Keratinocyte (primary cell): ENCODE measurements at regions not wholly inside any gene's neighbourhood (a gene's known extent, or its start where the extent isn't known, plus 50 kb on each side); places are given as distances from the start of the nearest gene placed in this dataset.

Source experiments
- DNase-seq: peaks from one replicate; pipeline ENCODE4 v3.0.0-alpha.2; 2011; ENCODE audit warnings: low read depth, missing footprints, low spot score
- FAIRE-seq: peaks from 2 replicates; lab custom pipeline; 2011; peaks lifted over from hg19 to GRCh38; lab: Jason Lieb, UNC
- H2AFZ ChIP-seq: 2 replicates; pipeline ENCODE4 v1.6.0; 2012; ENCODE audit warnings: low read length, control low read depth, inconsistent platforms; ENCODE audit not compliant: control insufficient read depth
- H3K27ac ChIP-seq: 2 replicates; pipeline ENCODE4 v1.5.1; 2011; ENCODE audit warnings: low read length; ENCODE audit not compliant: control insufficient read depth, insufficient read depth
- H3K27me3 ChIP-seq: 3 replicates; pipeline ENCODE4 v1.6.0; 2011; ENCODE audit warnings: low read length; ENCODE audit not compliant: control insufficient read depth, insufficient read depth; ENCODE audit errors: extremely low read depth
- H3K36me3 ChIP-seq, 2 experiments: 2 replicates in 1 of 2; 3 replicates in 1 of 2; pipeline ENCODE4 v1.5.1; 2011; ENCODE audit warnings: low read length in 2 of 2, mild to moderate bottlenecking in 1 of 2; ENCODE audit not compliant: control insufficient read depth in 2 of 2, insufficient read depth in 2 of 2; ENCODE audit errors: extremely low read depth in 1 of 2
- H3K4me1 ChIP-seq: 3 replicates; pipeline ENCODE4 v1.5.1; 2011; ENCODE audit warnings: low read length; ENCODE audit not compliant: control insufficient read depth, insufficient read depth; ENCODE audit errors: extremely low read depth
- H3K4me2 ChIP-seq: 3 replicates; pipeline ENCODE4 v1.6.0; 2011; ENCODE audit warnings: low read depth, low read length; ENCODE audit not compliant: control insufficient read depth, insufficient read depth; ENCODE audit errors: extremely low read depth
- H3K4me3 ChIP-seq, 3 experiments: fragments of 200-600 bp in 1 of 3; sonication (generic) in 1 of 3; 2 replicates in 2 of 3; 3 replicates in 1 of 3; pipeline ENCODE4 v1.5.1; 2011 to 2016; ENCODE audit warnings: low read length in 3 of 3, mild to moderate bottlenecking in 3 of 3, control low read depth in 2 of 3, inconsistent platforms in 1 of 3, low read depth in 1 of 3, mixed read lengths in 1 of 3, mixed run types in 1 of 3, moderate library complexity in 1 of 3; ENCODE audit not compliant: control insufficient read depth in 2 of 3, insufficient read depth in 2 of 3; ENCODE audit errors: extremely low read depth in 1 of 3
- H3K79me2 ChIP-seq: 2 replicates; pipeline ENCODE4 v1.6.0; 2012; ENCODE audit warnings: low read length; ENCODE audit not compliant: control insufficient read depth, insufficient read depth
- H3K9ac ChIP-seq: 3 replicates; pipeline ENCODE4 v1.6.0; 2011; ENCODE audit warnings: low read length; ENCODE audit not compliant: control insufficient read depth, insufficient read depth; ENCODE audit errors: extremely low read depth
- H3K9me1 ChIP-seq: 3 replicates; pipeline ENCODE4 v1.6.0; 2011; ENCODE audit warnings: low read length; ENCODE audit not compliant: control insufficient read depth, insufficient read depth; ENCODE audit errors: extremely low read depth
- H3K9me3 ChIP-seq: 2 replicates; pipeline ENCODE4 v1.5.1; 2012; ENCODE audit warnings: low read depth, low read length; ENCODE audit not compliant: control insufficient read depth
- H4K20me1 ChIP-seq: 3 replicates; pipeline ENCODE4 v1.6.0; 2011; ENCODE audit warnings: low read length; ENCODE audit not compliant: control insufficient read depth, insufficient read depth; ENCODE audit errors: extremely low read depth
- CTCF ChIP-seq, 3 experiments: IDR thresholded peaks in 1 of 3; conservative IDR thresholded peaks in 1 of 3; optimal IDR thresholded peaks in 1 of 3; 2 replicates in 2 of 3; 3 replicates in 1 of 3; pipeline versions ENCODE3 to v1.5.1; 2011; ENCODE audit warnings: low read length in 3 of 3, mild to moderate bottlenecking in 3 of 3, moderate library complexity in 2 of 3, control low read depth in 1 of 3, inconsistent platforms in 1 of 3; ENCODE audit not compliant: insufficient read depth in 2 of 3; ENCODE audit errors: extremely low read depth in 1 of 3
- EZH2 ChIP-seq: IDR thresholded peaks from one replicate; pipeline ENCODE4 v1.6.1; 2012; ENCODE audit warnings: inconsistent platforms, mild to moderate bottlenecking, low read length, moderate library complexity
- dilution Hi-C: fragments of 300-500 bp; cut with MboI; formaldehyde crosslinking; loops from one replicate; pipeline ENCODE4 v1.7.0; 2020; ENCODE audit warnings: low sequenced_read_pairs; ENCODE audit not compliant: extremely low pct_ligation_motif_present

DNA sequence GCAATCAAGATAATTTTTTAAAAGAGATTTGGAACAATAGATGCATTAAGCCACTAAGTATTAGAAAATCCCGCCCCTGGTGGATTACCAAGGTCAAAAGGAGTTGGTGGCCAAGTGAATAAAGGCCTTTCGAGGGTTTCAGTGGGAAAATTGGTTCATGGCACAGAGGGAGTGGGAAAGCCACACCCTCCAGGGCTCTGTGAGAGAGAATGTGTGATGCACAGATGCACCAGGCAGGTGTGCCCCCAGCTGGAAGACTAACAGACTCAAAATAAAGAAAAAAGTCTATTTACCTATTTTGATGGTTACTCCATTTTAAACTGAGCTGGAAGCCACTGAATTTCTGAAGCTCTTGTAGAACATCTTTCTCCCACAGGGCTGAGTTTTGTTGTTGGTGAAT lies 278.0 kb downstream of the DRD1 start:
- Histone ChIP-seq H3K27me3 (no peaks in the 10 kb centered on the region), H3K36me3 (no peaks in the 10 kb centered on the region), H3K9me3 (no peaks in the 10 kb centered on the region), H2AFZ (no peak overlapping the region), H3K4me3 (no peak overlapping the region), H3K4me1 (no peaks in the 10 kb centered on the region), H3K9ac (no peak overlapping the region), H3K9me1 (no peaks in the 10 kb centered on the region), H3K79me2 (no peaks in the 10 kb centered on the region), H3K4me2 (no peak overlapping the region), H3K27ac (no peak overlapping the region), H4K20me1 (no peaks in the 10 kb centered on the region)
- dilution Hi-C loops = no loop called here
- DNase-seq (no peak), FAIRE-seq (no peak)
- TF ChIP-seq CTCF (optimal IDR thresholded peaks at IDR 0.05 in 1 of 3, IDR thresholded peaks at IDR 0.05 in 1 of 3, conservative IDR thresholded peaks at IDR 0.05 in 1 of 3; ENCODE audit: extremely low read depth in 1 of 3, insufficient read depth in 2 of 3, low read length in 3 of 3) (no peak), EZH2 (no peak)

- FAIRE-seq (no peak), DNase-seq (no peak)
- no peak overlapping the region for H3K27ac ChIP-seq
- H3K9ac ChIP-seq = no peak overlapping the region
- H4K20me1 ChIP-seq = no peaks in the 10 kb centered on the region
- no peaks in the 10 kb centered on the region for H3K36me3 ChIP-seq
- H3K4me1 ChIP-seq = no peaks in the 10 kb centered on the region
- H3K9me1 ChIP-seq = no peaks in the 10 kb centered on the region
- no peaks in the 10 kb centered on the region for H3K27me3 ChIP-seq
- H3K79me2 ChIP-seq = no peaks in the 10 kb centered on the region
- TF ChIP-seq EZH2 (no peak), CTCF (optimal IDR thresholded peaks at IDR 0.05 in 1 of 3, IDR thresholded peaks at IDR 0.05 in 1 of 3, conservative IDR thresholded peaks at IDR 0.05 in 1 of 3; ENCODE audit: extremely low read depth in 1 of 3, insufficient read depth in 2 of 3, low read length in 3 of 3) (no peak)
- H3K4me3 ChIP-seq = no peak overlapping the region
- H3K4me2 ChIP-seq = no peak overlapping the region
- H2AFZ ChIP-seq = no peak overlapping the region
- H3K9me3 ChIP-seq = no peaks in the 10 kb centered on the region
- dilution Hi-C loops = no loop called here
These were observed 280.3 kb downstream of the DRD1 start for GRCh38 chr5:175163586-175164275.
